Fibroblast of the aortic adventitia (primary cell): ENCODE measurements at regions not wholly inside any gene's neighbourhood (a gene's known extent, or its start where the extent isn't known, plus 50 kb on each side); places are given as distances from the start of the nearest gene placed in this dataset.

Experiments used
- DNase-seq: peaks from one replicate; pipeline ENCODE4 v3.0.0-alpha.2; 2010; ENCODE audit warnings: low read depth
- H3K4me3 ChIP-seq: 2 replicates; pipeline ENCODE4 v1.5.1; 2011; ENCODE audit warnings: low read depth, mild to moderate bottlenecking, control low read depth, low read length, moderate library complexity
- CTCF ChIP-seq: IDR thresholded peaks from 2 replicates; pipeline ENCODE4 v1.5.1; 2011; ENCODE audit warnings: mild to moderate bottlenecking, low read length, control low read depth, inconsistent platforms; ENCODE audit not compliant: insufficient read depth

DNA sequence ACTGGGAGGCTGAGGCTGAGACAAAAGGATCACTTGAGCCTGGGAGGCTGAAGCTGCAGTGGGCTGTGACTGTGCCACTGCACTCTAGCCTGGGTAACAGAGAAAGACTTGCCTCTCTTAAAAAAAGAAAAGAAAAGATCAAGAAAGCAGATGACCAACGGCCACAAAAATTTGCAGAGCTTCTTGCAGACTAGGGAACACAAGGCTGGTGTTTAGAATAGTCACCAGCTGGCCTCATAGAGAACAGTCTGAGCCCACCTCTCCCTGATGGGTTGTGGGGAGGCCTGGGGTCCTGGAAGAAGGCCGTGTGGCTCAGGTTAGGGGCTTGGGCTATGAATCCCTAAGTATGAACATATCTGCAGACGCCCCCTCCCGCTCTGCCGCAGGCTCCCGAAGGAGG, 73.7 kb upstream of the MED9 start:
- no peak for TF ChIP-seq CTCF
- no peak overlapping the region for H3K4me3 ChIP-seq
- no peak for DNase-seq

- TF ChIP-seq CTCF: no peak
- no peak for DNase-seq
- H3K4me3 ChIP-seq: no peak overlapping the region
Measured at GRCh38 chr17:17403899-17404576, 72.8 kb upstream of the MED9 start.

GRCh38 chr17:17405673-17406072, 71.1 kb upstream of the MED9 start:
- no peak overlapping the region for H3K4me3 ChIP-seq
- TF ChIP-seq CTCF: no peak
- no peak for DNase-seq

GRCh38 chr17:17406225-17406624, 70.6 kb upstream of the MED9 start:
- no peak for TF ChIP-seq CTCF
- no peak for DNase-seq
- H3K4me3 ChIP-seq: no peak overlapping the region

DNA sequence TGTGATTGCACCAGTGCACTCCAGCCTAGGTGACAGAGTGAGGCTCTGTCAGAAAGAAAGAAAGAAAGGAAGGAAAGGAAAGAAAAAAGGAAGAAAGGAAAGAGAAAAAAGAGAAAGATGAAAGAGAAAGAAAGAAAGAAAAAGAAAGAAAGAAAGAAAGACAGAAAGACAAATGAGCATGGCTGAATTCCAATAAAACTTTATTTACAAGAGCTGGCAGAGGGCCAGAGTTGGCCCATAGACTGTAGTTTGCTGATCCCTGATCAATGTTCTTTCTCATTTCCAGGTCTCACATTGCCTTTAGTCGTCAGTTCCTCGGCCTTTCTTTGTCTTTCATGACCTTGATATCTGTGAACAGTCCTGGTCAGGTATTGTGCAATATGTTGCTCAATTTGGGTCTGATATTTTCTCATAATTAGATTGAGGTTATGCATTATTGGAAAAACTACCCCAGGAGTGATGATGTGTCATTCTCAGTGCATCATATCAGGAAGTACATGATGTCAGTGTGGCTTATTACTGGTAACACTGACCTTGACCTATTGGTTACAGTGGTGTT, 68.5 kb upstream of the MED9 start:
- peak; percentile 82 for DNase-seq
- TF ChIP-seq CTCF: no peak
- H3K4me3 ChIP-seq: no peak overlapping the region

DNA sequence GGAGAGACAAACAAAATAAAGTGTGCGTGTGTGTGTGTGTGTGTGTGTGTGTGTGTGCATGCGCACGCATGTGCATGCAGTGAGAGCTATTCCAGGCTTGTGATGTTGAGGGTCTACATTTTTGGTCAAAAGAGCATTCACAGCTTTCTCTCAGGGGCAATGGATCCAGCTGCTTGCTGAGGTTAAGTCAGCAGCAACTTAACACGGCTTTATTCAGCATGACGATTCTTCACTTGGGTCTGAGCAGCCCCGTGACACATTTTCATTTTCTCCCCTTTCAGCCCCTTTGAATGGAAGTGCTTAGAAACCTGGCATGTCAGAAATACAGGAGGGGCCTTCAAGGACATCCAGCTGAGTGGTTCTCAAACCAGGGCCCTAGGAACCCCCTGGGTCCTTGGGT, 66.4 kb upstream of the MED9 start:
- no peak for TF ChIP-seq CTCF
- no peak overlapping the region for H3K4me3 ChIP-seq
- no peak for DNase-seq

GRCh38 chr17:17411692-17412091, 65.1 kb upstream of the MED9 start:
- no peak for TF ChIP-seq CTCF
- no peak for DNase-seq
- no peak overlapping the region for H3K4me3 ChIP-seq
